ENCODE measurements at regions not wholly inside any gene's neighbourhood (a gene's known extent, or its start where the extent isn't known, plus 50 kb on each side); places are given as distances from the start of the nearest gene placed in this dataset.

GRCh38 chr19:20250627-20251026 lies 83.6 kb downstream of the ZNF486 start:
- Histone ChIP-seq H2AFZ (no peak overlapping the region), H3K36me3 (ENCODE audit: low read depth) (no peaks in the 10 kb centered on the region), H3K9me2 (ENCODE audit: insufficient read depth) (no peaks in the 10 kb centered on the region), H3K9me3 (ENCODE audit: insufficient read depth, low read depth) (no peaks in the 10 kb centered on the region), H3K4me1 (replicated peaks; ENCODE audit: insufficient read depth) (no peaks in the 10 kb centered on the region), H3K27ac (no peak overlapping the region), H3K4me2 (no peak overlapping the region), H3F3A (ENCODE audit: insufficient read depth, low read depth) (no peaks in the 10 kb centered on the region), H3K4me3 (no peak overlapping the region), H3K79me2 (ENCODE audit: low read depth) (no peaks in the 10 kb centered on the region), H3K27me3 (ENCODE audit: insufficient read depth, low read depth) (no peaks in the 10 kb centered on the region), H4K20me1 (ENCODE audit: insufficient read depth) (no peaks in the 10 kb centered on the region)
- ChIA-PET CTCF (no interaction called here), POLR2A (ENCODE audit: unreplicated experiment) (no interaction called here)
- TF ChIP-seq CTCF (conservative IDR thresholded peaks at IDR 0.05) (no peak), EZH2 (IDR thresholded peaks at IDR 0.05; ENCODE audit: low read depth) (no peak)
- intact Hi-C loops (cut with micrococcal nuclease; ENCODE audit: unreplicated experiment): no loop called here
- DNase-seq: no peak
- no TSS peak for BruUV-seq (replicated peaks)

- no peaks in the 10 kb centered on the region for H3K27me3 ChIP-seq (ENCODE audit: insufficient read depth, low read depth)
- intact Hi-C loops (cut with micrococcal nuclease; ENCODE audit: unreplicated experiment): no loop called here
- H3K9me3 ChIP-seq (ENCODE audit: insufficient read depth, low read depth): no peaks in the 10 kb centered on the region
- no peak overlapping the region for H3K4me3 ChIP-seq
- H3K4me1 ChIP-seq (replicated peaks; ENCODE audit: insufficient read depth): no peaks in the 10 kb centered on the region
- no peaks in the 10 kb centered on the region for H3K79me2 ChIP-seq (ENCODE audit: low read depth)
- ChIA-PET CTCF (no interaction called here), POLR2A (ENCODE audit: unreplicated experiment) (no interaction called here)
- no peaks in the 10 kb centered on the region for H3K36me3 ChIP-seq (ENCODE audit: low read depth)
- no peak overlapping the region for H3K4me2 ChIP-seq
- no peaks in the 10 kb centered on the region for H3K9me2 ChIP-seq (ENCODE audit: insufficient read depth)
- no peak for DNase-seq
- H3F3A ChIP-seq (ENCODE audit: insufficient read depth, low read depth): no peaks in the 10 kb centered on the region
- H2AFZ ChIP-seq: no peak overlapping the region
- no peak overlapping the region for H3K27ac ChIP-seq
- no peak for TF ChIP-seq CTCF (conservative IDR thresholded peaks at IDR 0.05)
- no peak for TF ChIP-seq EZH2 (IDR thresholded peaks at IDR 0.05; ENCODE audit: low read depth)
- H4K20me1 ChIP-seq (ENCODE audit: insufficient read depth): no peaks in the 10 kb centered on the region
- no TSS peak for BruUV-seq (replicated peaks)
These were observed 83.1 kb downstream of the ZNF486 start for GRCh38 chr19:20250121-20250520.

Small RNAs in the stretch of these regions (microRNA-seq; reads per million reads assigned to microRNA genes)
- gene MIR1270 (ENCODE audit: borderline number of aligned reads, borderline replicate concordance): 10.8 reads per million, percentile 19 among the genes with 10 or more reads in this experiment

Data from PC-9 (cell line).